A549 (cell line): ENCODE measurements at regions not wholly inside any gene's neighbourhood (a gene's known extent, or its start where the extent isn't known, plus 50 kb on each side); places are given as distances from the start of the nearest gene placed in this dataset.
"Not testable (repeated sequence)": the region's sequence is repeated elsewhere in the genome, so short reads cannot be mapped to it uniquely, and the experiment has no call there.

Source experiments
- ATAC-seq, 2 experiments: fragments of 200-7000 bp in 1 of 2; fragments of >200 bp in 1 of 2; cut with Nextera tagmentation in 1 of 2; cut with Tn5 transposase in 1 of 2; 3 replicates each; pipeline versions ENCODE4 v1.8.0 to v1.9.1; 2018 to 2020; ENCODE audit warnings: mild to moderate bottlenecking in 1 of 2, moderate library complexity in 1 of 2
- CTCF ChIA-PET: fragments of 300-600 bp; sonication (Branson Sonifier 250); formaldehyde crosslinking; extraction: SDS; loops from one replicate; lab custom pipeline; 2021; ENCODE audit warnings: antibody characterized with exemption, inconsistent platforms; lab: Yijun Ruan, JAX
- POLR2A ChIA-PET: fragments of 350-600 bp; formaldehyde crosslinking; extraction: SDS; loops from one replicate; lab custom pipeline; 2021; ENCODE audit warnings: antibody characterized with exemption, inconsistent platforms; lab: Yijun Ruan, JAX
- DNase-seq, 2 experiments: peaks; one replicate each; pipeline versions ENCODE4 v3.0.0 to v3.0.0-alpha.2; 2011 to 2016; ENCODE audit warnings: low read depth in 1 of 2, low spot score in 1 of 2
- FAIRE-seq: peaks from 2 replicates; lab custom pipeline; 2011; peaks lifted over from hg19 to GRCh38; lab: Jason Lieb, UNC
- H3K27ac ChIP-seq, 2 experiments: fragments of >200 bp; sonication (Bioruptor Twin); formaldehyde crosslinking; 3 replicates each; pipeline ENCODE4 v1.5.1; 2016 to 2017
- H3K4me1 ChIP-seq: fragments of >200 bp; sonication (Bioruptor Twin); formaldehyde crosslinking; 3 replicates; pipeline ENCODE4 v1.6.1; 2016
- H3K4me2 ChIP-seq: fragments of >200 bp; sonication (Bioruptor Twin); formaldehyde crosslinking; 3 replicates; pipeline ENCODE4 v1.6.1; 2016
- H3K4me3 ChIP-seq: fragments of >200 bp; sonication (Bioruptor Twin); formaldehyde crosslinking; 3 replicates; pipeline ENCODE4 v1.5.1; 2016
- H3K9me3 ChIP-seq: fragments of >200 bp; sonication (Bioruptor Twin); formaldehyde crosslinking; 3 replicates; pipeline ENCODE4 v1.6.1; 2016
- CEBPB ChIP-seq, 2 experiments: fragments of >200 bp in 1 of 2; sonication (Bioruptor Twin) in 1 of 2; formaldehyde crosslinking in 1 of 2; IDR thresholded peaks; 2 replicates each; pipeline ENCODE4 v1.6.1; 2012 to 2016
- WGBS: methylation state at CpG from one replicate; pipeline ENCODE4 v1.1.6; 2017; ENCODE audit errors: missing lambda C conversion rate; 5-methylcytosine and 5-hydroxymethylcytosine counted together

DNA sequence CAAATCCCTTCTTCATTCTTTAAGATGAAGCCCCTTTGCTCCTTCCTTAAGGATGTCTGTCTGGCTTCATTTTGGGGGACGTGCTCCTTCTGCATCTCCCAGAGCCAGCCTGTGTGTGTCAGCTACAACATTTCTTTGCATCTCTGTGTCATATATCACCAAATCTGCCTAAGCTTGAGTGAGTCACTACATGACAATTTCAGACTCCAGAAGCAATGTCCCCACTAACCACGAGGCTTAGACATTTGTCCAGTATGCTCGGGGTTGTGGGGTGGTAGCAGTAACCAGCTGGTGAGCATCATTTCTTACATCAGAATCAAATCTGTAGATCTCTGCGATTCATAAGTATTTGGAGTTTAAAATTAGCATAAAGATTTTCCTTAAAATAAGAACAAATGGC is 54.1 kb upstream of the USP14 start:
- CTCF ChIA-PET = interaction anchor here (0.6 kb wide), 1 partner anchor 700 kb away, joined by 3 read pairs; no protein-coding TSS in a partner anchor
- H3K4me1 ChIP-seq, DNase-seq, FAIRE-seq, H3K4me3 ChIP-seq, H3K27ac ChIP-seq, ATAC-seq, H3K4me2 ChIP-seq, H3K9me3 ChIP-seq, POLR2A ChIA-PET: not testable (repeated sequence)
- 19% methylated on average over 3 of the region's 4 CpGs for WGBS

GRCh38 chr18:105161-106053 is 53.0 kb upstream of the USP14 start:
- DNase-seq = peak in 1 of 2 experiments; percentile 47
- ATAC-seq = peak in 1 of 2 experiments; percentile 25; a peak in 1 of 6 replicates

GRCh38 chr18:106054-106851 is 52.1 kb upstream of the USP14 start:
- FAIRE-seq, ATAC-seq, CTCF ChIA-PET, H3K9me3 ChIP-seq, H3K4me2 ChIP-seq, POLR2A ChIA-PET, H3K4me3 ChIP-seq, H3K27ac ChIP-seq, H3K4me1 ChIP-seq: not testable (repeated sequence)
- 0 out of 4 replicates have a peak, but pooled peaks of 1 of the 2 experiments have one; percentile 1 for TF ChIP-seq CEBPB (IDR thresholded peaks at IDR 0.05)
- WGBS = 60% methylated on average over 3 of the region's 4 CpGs
- DNase-seq = peak in 1 of 2 experiments; percentile 9

More at GRCh38 chr18:105161-106053, 53.0 kb upstream of the USP14 start:
- TF ChIP-seq CEBPB (IDR thresholded peaks at IDR 0.05) = peak in 1 of 2 experiments; percentile 18; a peak in 1 of 4 replicates
- CTCF ChIA-PET, H3K4me1 ChIP-seq, H3K4me2 ChIP-seq, FAIRE-seq, H3K9me3 ChIP-seq, H3K4me3 ChIP-seq, POLR2A ChIA-PET, H3K27ac ChIP-seq: not testable (repeated sequence)
- WGBS = 58% methylated on average over 6 of the region's 7 CpGs

DNA sequence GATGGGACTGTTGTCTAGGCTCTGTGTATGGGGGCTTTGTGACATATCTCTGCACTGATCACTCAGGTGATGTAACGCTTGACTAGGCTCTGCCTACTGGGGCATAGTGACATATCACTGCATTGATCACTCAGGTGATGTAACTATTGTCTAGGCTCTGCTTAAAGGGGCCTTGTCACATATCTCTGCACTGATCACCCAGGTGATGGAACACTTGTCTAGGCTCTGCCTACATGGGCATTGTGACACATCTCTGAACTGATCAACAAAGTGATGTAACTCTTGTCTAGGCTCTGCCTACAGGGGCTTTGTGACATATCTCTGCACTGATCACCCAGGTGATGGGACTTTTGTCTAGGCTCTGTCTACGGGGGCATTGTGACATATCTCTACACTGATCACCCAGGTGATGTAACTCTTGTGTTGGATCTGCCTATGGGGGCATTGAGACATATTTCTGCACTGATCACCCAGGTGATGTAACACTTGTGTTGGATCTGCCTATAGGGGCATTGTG is 51.4 kb upstream of the USP14 start:
- DNase-seq, H3K9me3 ChIP-seq, CTCF ChIA-PET, H3K4me3 ChIP-seq, FAIRE-seq, POLR2A ChIA-PET, H3K4me1 ChIP-seq, H3K4me2 ChIP-seq: not testable (repeated sequence)
- WGBS = 38% methylated on average over 2 of the region's 2 CpGs
- peak in 1 of 2 experiments; percentile 21; a peak in 1 of 6 replicates for ATAC-seq
- peak overlapping the region in 1 of 2 experiments; percentile 24; a peak in 1 of 6 replicates for H3K27ac ChIP-seq

- H3K4me2 ChIP-seq, H3K27ac ChIP-seq, H3K4me3 ChIP-seq, CTCF ChIA-PET, H3K9me3 ChIP-seq, POLR2A ChIA-PET, H3K4me1 ChIP-seq, FAIRE-seq, ATAC-seq: not testable (repeated sequence)
- peak; percentile 12 to 41; a peak in 2 of 4 replicates for TF ChIP-seq CEBPB (IDR thresholded peaks at IDR 0.05)
- peak in 1 of 2 experiments; percentile 54 for DNase-seq
- WGBS = 8% methylated on average over 5 of the region's 5 CpGs
Measured at GRCh38 chr18:107464-107863, 50.9 kb upstream of the USP14 start.

DNA sequence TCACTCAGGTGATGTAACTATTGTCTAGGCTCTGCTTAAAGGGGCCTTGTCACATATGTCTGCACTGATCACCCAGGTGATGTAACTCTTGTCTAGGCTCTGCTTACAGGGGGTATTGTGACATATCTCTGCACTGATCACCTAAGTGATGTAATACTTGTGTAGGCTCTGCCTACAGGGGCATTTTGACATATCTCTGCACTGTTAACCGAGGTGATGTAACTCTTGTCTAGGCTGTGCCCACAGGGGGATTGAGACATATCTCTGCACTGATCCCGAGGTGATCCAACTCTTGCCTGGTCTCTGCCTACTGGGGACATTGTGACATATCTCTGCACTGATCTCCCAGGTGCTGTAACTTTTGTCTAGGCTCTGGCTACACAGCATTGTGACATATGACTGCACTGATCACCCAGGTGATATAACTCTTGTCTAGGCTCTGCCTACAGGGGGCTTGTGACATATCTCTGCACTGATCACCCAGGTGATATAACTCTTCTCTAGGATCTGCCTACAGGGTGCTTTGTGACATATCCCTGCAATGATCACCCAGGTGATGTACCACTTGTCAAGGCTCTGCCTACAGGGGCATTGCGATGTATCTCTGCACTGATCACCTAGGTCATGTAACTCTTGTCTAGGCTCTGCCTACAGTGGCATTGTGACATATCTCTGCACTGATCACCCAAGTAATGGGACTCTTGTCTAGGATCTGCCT is 50.3 kb upstream of the USP14 start:
- DNase-seq, H3K27ac ChIP-seq, POLR2A ChIA-PET, H3K9me3 ChIP-seq, FAIRE-seq, H3K4me3 ChIP-seq, H3K4me2 ChIP-seq, H3K4me1 ChIP-seq, CTCF ChIA-PET: not testable (repeated sequence)
- ATAC-seq = peak in 1 of 2 experiments; percentile 63; a peak in 3 of 6 replicates
- WGBS = 10% methylated on average over 3 of the region's 3 CpGs
